AG10803 (cell line): ENCODE measurements at regions not wholly inside any gene's neighbourhood (a gene's known extent, or its start where the extent isn't known, plus 50 kb on each side); places are given as distances from the start of the nearest gene placed in this dataset.

Source experiments
- DNase-seq: peaks from one replicate; pipeline ENCODE4 v3.0.0; 2010; ENCODE audit warnings: low read depth
- H3K4me3 ChIP-seq: 2 replicates; pipeline ENCODE4 v1.5.1; 2011; ENCODE audit warnings: mild to moderate bottlenecking, low read length, control low read depth
- TF ChIP-seq, protein P1 (sequence below): conservative IDR thresholded peaks from 2 replicates; pipeline ENCODE4 v1.5.1; 2011; ENCODE audit warnings: mild to moderate bottlenecking, low read length, control low read depth, inconsistent platforms

DNA sequence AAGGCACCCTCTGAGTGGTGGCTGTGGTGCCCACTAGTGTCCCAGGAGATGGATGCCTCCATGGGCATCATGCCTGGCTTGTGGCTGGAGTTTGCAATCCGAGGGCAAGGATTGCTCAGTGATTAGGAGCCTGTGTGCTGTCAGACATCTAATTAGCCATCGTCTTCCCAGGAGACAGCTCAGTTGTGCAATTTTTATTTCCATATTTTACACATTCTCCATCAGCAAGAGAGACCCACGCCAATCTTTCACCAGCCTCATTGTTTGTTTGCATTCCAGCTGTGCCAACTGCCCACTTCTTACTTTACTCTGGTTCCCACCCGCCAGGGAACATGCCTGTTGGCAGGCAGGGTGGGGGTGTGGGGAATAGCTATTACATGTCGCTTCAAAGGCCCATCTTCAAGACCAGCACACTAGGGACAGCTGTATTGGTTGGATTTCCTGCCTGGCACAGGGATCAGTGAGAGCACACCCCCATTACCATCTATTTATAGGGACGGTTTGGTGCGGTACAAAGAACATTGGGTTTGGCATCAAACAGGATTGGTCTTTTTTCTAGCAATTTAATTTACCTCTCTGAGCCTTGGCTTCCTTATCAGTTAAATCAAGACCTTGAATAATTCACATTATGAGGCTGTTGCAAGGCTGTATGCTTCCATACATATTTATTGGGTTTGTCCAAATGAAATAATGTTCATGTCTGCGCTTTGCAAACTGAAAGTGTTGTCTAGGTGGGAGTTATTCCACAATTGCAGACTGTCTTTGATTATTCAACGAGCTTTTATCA, 80.7 kb upstream of the NAV2 start:
- TF ChIP-seq, protein P1, sequence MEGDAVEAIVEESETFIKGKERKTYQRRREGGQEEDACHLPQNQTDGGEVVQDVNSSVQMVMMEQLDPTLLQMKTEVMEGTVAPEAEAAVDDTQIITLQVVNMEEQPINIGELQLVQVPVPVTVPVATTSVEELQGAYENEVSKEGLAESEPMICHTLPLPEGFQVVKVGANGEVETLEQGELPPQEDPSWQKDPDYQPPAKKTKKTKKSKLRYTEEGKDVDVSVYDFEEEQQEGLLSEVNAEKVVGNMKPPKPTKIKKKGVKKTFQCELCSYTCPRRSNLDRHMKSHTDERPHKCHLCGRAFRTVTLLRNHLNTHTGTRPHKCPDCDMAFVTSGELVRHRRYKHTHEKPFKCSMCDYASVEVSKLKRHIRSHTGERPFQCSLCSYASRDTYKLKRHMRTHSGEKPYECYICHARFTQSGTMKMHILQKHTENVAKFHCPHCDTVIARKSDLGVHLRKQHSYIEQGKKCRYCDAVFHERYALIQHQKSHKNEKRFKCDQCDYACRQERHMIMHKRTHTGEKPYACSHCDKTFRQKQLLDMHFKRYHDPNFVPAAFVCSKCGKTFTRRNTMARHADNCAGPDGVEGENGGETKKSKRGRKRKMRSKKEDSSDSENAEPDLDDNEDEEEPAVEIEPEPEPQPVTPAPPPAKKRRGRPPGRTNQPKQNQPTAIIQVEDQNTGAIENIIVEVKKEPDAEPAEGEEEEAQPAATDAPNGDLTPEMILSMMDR = no peak
- no peak overlapping the region for H3K4me3 ChIP-seq
- DNase-seq = peak; percentile 79

DNA sequence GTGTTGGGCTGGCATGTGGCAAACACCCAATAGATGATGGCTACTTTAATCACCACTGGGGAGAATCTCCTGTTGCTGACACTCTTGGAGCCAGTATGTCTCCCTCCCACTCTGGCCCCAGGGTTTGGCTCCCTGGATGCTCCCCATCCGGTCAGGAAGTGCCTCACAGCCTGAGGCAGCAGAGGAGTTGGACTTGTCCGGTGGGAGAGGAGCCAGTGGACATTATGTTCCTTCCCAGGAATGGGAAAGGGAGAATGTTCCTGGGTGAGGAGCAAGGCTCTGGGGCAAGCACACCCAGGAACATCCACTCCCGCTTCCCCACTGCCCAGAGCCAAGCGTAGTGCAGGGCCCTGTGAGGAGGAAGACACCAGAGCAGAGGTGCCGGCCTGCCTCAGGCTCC, 84.6 kb upstream of the NAV2 start:
- H3K4me3 ChIP-seq = no peak overlapping the region
- peak; percentile 81 for DNase-seq
- TF ChIP-seq, protein P1 = no peak

DNA sequence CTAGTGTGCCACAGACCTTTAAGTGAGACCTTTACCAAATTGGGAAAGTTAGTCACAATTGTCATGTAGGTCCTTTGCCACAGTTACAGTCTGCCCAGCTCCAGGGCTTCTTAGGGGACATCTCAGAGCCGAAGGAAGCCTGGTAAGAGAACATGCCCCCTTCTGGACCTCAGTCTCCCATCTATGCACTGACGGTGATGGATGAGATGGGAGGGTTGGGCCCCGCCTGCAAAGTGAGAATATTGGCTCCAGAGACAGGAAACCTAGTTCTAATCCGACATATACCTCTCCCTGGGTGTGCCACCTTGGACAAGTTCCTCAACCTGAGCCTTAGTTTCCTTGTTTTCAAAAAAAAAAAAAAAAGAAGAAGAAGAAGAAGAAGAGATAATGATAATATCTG, 85.1 kb upstream of the NAV2 start:
- TF ChIP-seq, protein P1 = no peak
- H3K4me3 ChIP-seq = no peak overlapping the region
- no peak for DNase-seq

DNA sequence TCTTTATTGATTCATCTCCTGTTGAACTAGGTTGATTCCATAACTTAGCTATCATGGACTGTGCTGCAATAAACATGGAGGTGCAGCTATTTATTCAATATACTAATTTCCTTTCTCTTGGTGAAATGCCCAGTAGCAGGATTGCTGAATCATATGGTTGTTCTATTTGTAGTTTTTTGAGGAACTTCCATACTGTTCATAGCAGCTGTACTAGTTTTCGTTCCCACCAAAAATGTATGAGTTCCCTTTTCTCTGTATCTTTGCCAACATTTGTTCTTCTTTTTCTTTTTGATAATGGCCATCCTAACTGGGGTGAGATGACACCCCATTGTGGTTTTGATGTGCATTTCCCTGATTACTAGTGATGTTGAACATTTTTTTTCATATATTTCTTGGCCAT, 87.2 kb upstream of the NAV2 start:
- H3K4me3 ChIP-seq = no peak overlapping the region
- TF ChIP-seq, protein P1 = no peak
- DNase-seq = no peak

DNA sequence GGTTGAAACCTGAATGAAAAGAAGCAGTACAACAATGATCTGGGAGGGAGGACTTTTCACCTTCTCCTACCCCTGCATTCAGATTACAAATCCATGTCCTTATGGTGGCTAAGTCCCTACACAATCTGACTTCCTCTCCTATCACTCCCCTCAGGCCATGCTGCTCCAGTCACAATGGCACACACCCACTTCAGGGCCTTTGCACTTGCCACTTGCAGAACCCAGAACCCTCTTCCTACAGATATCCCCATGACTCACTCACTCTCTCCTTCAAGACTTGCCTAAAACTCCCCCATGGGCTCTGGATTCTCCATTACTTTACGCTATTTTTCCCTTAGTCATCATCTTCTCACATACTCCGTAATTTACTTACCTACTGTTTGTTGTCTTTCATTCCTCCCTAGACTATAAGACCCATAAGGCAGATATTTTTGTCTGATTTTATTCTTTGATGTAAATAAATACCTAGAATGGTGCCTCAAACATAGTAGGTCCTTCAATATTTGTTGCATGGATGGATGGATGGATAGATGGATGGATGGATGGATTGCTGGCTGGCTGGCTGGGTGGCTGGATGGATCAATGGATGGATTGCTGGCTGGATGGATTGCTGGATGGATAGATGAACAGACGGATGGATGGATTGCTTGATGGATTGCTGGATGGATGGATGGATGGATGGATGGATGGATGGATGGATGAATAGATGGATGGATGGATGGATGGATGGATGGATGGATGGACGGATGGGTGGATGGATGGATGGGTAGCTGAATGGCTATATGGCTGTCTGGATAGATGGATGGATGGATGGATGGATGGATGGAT, 94.7 kb upstream of the NAV2 start:
- DNase-seq = no peak
- no peak overlapping the region for H3K4me3 ChIP-seq
- TF ChIP-seq, protein P1 = no peak

DNA sequence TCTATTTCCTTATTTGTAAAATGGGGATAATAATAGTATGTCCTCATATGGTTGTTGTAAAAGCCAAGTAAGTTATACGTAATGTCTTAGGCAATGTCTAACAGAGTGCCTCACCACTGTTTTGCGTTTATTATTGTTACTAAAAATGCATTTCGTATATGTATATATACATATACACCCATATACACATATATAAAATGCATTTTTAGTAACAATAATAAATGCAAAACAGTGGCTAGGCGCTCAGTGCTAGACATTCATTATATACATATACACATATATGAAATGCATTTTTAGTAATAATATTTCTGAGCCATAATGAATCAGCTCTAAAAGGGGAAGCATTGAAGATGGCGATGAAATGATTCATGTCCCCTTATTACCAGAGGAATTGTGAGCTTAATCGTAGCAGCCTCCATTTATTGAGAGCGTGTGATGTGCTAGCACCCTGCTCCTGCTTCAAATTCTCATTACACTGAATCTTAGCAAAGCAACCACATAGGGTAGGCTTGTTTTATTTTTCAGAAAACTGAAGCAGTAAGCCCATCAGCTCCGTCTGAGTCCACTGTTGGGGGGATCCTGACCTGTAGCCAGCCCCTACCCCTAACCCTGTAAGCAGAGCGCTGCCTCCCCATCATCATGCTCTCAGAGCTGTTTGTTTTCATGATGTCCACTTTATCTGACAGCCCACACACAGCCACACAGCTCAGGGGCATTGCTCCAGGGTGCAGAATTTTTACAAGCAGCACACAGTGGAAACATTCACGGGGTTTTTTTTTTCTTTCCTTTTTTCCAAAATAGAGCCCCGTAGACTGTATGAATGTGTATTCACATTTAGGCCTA, 97.1 kb upstream of the NAV2 start:
- no peak overlapping the region for H3K4me3 ChIP-seq
- TF ChIP-seq, protein P1 = no peak
- no peak for DNase-seq
